ENCODE measurements at regions not wholly inside any gene's neighbourhood (a gene's known extent, or its start where the extent isn't known, plus 50 kb on each side); places are given as distances from the start of the nearest gene placed in this dataset.

DNA sequence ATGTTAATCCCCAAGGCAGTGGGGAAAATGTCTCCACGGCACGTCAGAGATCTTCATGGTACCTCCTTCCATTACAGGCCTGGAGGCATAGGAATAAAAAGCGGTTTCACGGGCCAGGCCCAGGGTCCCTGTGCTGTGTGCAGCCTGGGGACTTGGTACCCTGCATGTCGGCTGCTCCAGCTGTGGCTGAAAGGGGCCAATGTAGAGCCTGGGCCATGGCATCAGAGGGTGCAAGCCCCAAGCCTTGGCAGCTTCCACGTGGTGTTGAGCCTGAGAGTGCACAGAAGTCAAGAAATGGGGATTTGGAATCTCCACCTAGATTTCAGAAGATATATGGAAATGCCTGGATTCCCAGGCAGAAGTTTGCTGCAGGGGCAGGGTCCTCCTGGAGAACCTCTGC, 508.9 kb upstream of the COX7C start:
- no peaks in the 10 kb centered on the region for H3K27me3 ChIP-seq
- no peak overlapping the region for H3K4me3 ChIP-seq
- H3K9me3 ChIP-seq: no peaks in the 10 kb centered on the region
- TF ChIP-seq POLR2A (IDR thresholded peaks at IDR 0.05) (no peak), EP300 (IDR thresholded peaks at IDR 0.05) (no peak), POLR2AphosphoS5 (IDR thresholded peaks at IDR 0.05) (no peak)
- TF ChIP-seq, protein P1, sequence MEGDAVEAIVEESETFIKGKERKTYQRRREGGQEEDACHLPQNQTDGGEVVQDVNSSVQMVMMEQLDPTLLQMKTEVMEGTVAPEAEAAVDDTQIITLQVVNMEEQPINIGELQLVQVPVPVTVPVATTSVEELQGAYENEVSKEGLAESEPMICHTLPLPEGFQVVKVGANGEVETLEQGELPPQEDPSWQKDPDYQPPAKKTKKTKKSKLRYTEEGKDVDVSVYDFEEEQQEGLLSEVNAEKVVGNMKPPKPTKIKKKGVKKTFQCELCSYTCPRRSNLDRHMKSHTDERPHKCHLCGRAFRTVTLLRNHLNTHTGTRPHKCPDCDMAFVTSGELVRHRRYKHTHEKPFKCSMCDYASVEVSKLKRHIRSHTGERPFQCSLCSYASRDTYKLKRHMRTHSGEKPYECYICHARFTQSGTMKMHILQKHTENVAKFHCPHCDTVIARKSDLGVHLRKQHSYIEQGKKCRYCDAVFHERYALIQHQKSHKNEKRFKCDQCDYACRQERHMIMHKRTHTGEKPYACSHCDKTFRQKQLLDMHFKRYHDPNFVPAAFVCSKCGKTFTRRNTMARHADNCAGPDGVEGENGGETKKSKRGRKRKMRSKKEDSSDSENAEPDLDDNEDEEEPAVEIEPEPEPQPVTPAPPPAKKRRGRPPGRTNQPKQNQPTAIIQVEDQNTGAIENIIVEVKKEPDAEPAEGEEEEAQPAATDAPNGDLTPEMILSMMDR (IDR thresholded peaks at IDR 0.05): no peak
- 89% methylated on average over 4 of the region's 6 CpGs; no CpG with 5 or more reads in 1 of the 2 donors for whole genome bisulfite sequencing, 2 donors (ENCODE audit: low coverage in 1 of 2)
- no peaks in the 10 kb centered on the region for H3K4me1 ChIP-seq
- H3K27ac ChIP-seq: no peak overlapping the region
- no peaks in the 10 kb centered on the region for H3K36me3 ChIP-seq
- ATAC-seq: no peak

DNA sequence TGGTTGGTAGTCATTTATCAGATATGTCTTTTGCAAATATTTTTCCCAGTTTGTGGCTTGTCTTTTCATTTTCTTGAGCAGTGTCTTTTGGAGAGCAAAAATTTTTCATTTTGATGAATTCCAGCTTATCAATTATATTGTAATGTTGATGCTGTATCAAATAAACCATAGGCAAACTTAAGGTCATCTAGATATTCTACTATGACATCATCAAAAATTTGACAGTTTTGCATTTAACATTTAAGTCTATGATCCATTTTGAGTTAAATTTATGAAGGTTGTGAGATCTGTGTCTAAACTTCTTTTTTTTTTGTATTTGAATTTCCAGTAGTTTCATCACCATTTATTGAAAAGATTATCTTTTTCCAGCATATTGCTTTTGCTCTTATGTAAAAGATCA, 505.5 kb upstream of the COX7C start:
- no peaks in the 10 kb centered on the region for H3K4me1 ChIP-seq
- no peak overlapping the region for H3K27ac ChIP-seq
- no peaks in the 10 kb centered on the region for H3K9me3 ChIP-seq
- no peaks in the 10 kb centered on the region for H3K36me3 ChIP-seq
- TF ChIP-seq EP300 (IDR thresholded peaks at IDR 0.05) (no peak), POLR2A (IDR thresholded peaks at IDR 0.05) (no peak)
- H3K27me3 ChIP-seq: no peaks in the 10 kb centered on the region
- ATAC-seq: no peak
- H3K4me3 ChIP-seq: no peak overlapping the region

DNA sequence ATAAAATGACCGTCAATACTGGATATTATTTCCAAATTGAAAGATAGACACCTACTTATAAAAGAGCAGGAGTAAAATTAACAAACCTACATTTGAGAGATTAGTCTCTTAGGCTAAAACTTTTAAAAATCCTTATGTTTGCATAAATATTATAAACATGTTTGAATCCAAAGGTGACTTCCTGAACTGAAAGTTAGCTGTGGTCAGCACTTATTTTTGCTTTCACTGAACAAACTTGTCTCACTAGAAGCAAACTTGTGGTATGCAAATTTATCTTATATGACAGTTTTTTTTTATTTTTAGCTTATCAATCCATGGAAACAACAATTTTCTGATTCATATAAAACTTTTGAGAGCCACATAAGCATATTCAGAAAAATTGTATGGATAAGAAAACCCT, 502.6 kb upstream of the COX7C start:
- TF ChIP-seq POLR2A (IDR thresholded peaks at IDR 0.05) (no peak), EP300 (IDR thresholded peaks at IDR 0.05) (no peak), POLR2AphosphoS5 (IDR thresholded peaks at IDR 0.05) (no peak)
- TF ChIP-seq, protein P1 (IDR thresholded peaks at IDR 0.05): no peak
- H3K36me3 ChIP-seq: no peaks in the 10 kb centered on the region
- no peak for ATAC-seq
- H3K27ac ChIP-seq: no peak overlapping the region
- WGBS, 2 donors (ENCODE audit: low coverage in 1 of 2): 80 to 94% methylated on average over 1 of the region's 1 CpG
- H3K9me3 ChIP-seq: no peaks in the 10 kb centered on the region
- no peaks in the 10 kb centered on the region for H3K27me3 ChIP-seq
- H3K4me3 ChIP-seq: no peak overlapping the region
- H3K4me1 ChIP-seq: no peaks in the 10 kb centered on the region

DNA sequence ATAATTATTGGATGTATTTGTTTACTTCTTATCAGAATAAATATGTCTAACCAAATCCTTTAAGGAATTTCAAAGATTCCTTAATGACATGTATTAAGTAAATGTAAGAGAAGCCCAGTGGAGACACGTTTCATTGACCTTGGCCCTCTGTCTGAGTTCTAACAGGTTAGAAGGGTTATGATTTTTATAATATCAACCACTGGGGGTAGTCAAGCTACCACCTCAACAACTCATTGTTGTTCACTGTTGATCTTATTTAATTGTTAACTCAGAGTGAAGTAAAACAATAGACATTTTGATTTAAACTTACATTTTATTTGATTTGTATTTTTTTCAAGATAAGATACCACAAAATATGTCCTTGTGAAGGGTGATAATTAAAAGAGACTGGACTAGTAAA, 499.2 kb upstream of the COX7C start:
- Histone ChIP-seq H3K27me3 (no peaks in the 10 kb centered on the region), H3K4me1 (no peaks in the 10 kb centered on the region), H3K9me3 (no peaks in the 10 kb centered on the region), H3K36me3 (no peaks in the 10 kb centered on the region), H3K27ac (no peak overlapping the region), H3K4me3 (no peak overlapping the region)
- TF ChIP-seq POLR2A (IDR thresholded peaks at IDR 0.05) (no peak), POLR2AphosphoS5 (IDR thresholded peaks at IDR 0.05) (no peak), EP300 (IDR thresholded peaks at IDR 0.05) (no peak)
- TF ChIP-seq, protein P1 (IDR thresholded peaks at IDR 0.05): no peak
- ATAC-seq: no peak
- WGBS, 2 donors (ENCODE audit: low coverage in 1 of 2): 54 to 60% methylated on average over 1 of the region's 1 CpG

DNA sequence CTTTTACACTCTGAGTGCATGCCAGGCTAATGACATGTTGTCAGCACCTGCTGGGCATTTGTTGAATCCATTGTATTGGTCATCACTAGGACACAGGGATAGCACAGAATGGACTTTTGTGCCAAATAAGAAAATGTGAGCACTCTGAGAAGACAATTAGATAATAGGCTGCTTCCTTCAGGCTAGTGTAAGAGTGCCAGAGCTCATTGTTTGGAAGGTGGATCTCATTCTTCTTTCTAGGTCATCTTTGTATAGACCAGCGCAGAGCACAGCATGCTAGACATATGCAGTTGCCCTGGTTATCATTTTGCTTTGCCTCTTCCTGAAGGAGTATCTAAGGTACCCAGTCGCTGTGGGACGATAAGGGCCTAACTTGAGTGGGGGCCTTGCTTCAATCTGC, 493.4 kb upstream of the COX7C start:
- no peak for TF ChIP-seq POLR2A (IDR thresholded peaks at IDR 0.05)
- no peaks in the 10 kb centered on the region for H3K36me3 ChIP-seq
- H3K4me3 ChIP-seq: no peak overlapping the region
- H3K4me1 ChIP-seq: no peaks in the 10 kb centered on the region
- no peaks in the 10 kb centered on the region for H3K27me3 ChIP-seq
- ATAC-seq: no peak
- H3K9me3 ChIP-seq: no peaks in the 10 kb centered on the region
- no peak overlapping the region for H3K27ac ChIP-seq
- WGBS, 2 donors (ENCODE audit: low coverage in 1 of 2): 74 to 100% methylated on average over 3 of the region's 3 CpGs

DNA sequence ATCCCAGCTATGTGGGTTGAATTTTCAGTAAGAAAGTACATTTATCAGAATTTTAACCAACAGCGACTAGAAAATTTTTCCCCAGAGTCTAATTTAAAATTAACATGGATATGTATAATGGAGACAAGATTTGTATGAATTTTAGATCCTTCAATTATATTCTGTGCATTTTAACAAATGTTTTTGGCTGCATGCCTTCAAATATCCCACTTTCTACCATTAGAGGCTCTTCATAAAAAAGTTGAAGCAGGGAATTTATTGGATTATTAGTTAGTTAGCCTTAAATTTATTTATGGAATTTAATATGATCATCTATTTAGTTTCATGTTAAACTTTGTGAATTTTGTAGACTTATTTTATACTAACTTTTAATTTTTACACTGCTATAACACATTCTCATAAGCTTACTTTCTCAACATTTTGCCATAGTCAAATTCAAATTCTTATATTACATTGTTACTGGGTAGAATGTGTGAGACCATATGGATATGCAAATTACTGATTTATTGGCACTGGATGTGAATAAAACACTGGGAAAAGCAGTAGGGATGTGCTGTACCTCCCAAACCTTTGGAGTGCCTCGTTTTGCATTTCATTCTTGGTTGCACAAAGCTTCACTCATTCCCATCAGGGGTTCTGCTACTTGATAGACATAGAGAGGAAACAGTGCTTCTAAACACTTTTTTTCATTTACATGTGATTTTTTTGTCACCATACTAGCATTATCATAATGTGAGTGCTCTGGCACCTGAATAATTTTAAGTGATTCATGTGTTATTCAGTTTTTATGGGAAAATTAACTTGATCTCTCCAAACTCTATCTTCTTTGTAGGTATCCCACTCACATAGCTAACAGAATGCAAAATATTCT, 491.8 kb upstream of the COX7C start:
- no peaks in the 10 kb centered on the region for H3K27me3 ChIP-seq
- H3K27ac ChIP-seq: no peak overlapping the region
- H3K4me1 ChIP-seq: no peaks in the 10 kb centered on the region
- no peaks in the 10 kb centered on the region for H3K36me3 ChIP-seq
- H3K4me3 ChIP-seq: no peak overlapping the region
- no peaks in the 10 kb centered on the region for H3K9me3 ChIP-seq
- TF ChIP-seq, protein P1 (IDR thresholded peaks at IDR 0.05): no peak
- TF ChIP-seq POLR2AphosphoS5 (IDR thresholded peaks at IDR 0.05): no peak
- TF ChIP-seq POLR2A (IDR thresholded peaks at IDR 0.05): no peak
- TF ChIP-seq EP300 (IDR thresholded peaks at IDR 0.05): no peak
- 74 to 78% methylated on average over 2 of the region's 2 CpGs for WGBS, 2 donors (ENCODE audit: low coverage in 1 of 2)
- no peak for ATAC-seq

Data from gastroesophageal sphincter (tissue), 4 donors.